ENCODE measurements at regions not wholly inside any gene's neighbourhood (a gene's known extent, or its start where the extent isn't known, plus 50 kb on each side); places are given as distances from the start of the nearest gene placed in this dataset.

- TF ChIP-seq GATA2 (IDR thresholded peaks at IDR 0.05; ENCODE audit: low read depth, low read length) (no peak), GATA3 (IDR thresholded peaks at IDR 0.05; ENCODE audit: low read depth, low read length) (no peak)
Measured at GRCh38 chr10:91010952-91011351, 90.1 kb upstream of the ANKRD1 start.
